NOMO-1 treated with DMSO at 0.1 percent for 48 hours (cell line): ENCODE measurements at regions not wholly inside any gene's neighbourhood (a gene's known extent, or its start where the extent isn't known, plus 50 kb on each side); places are given as distances from the start of the nearest gene placed in this dataset.
A peak's percentile ranks its signal among the peaks of the same experiment; 100 is the strongest.

Experiments used
- DNase-seq: peaks from one replicate; lab custom pipeline; 2025; ENCODE audit not compliant: unreplicated experiment; lab: John Stamatoyannopoulos, UW

GRCh38 chr11:109914809-109915653, 178.2 kb upstream of the ZC3H12C start:
- DNase-seq, result peak; percentile 26

GRCh38 chr11:109926941-109927340, 166.3 kb upstream of the ZC3H12C start:
- DNase-seq, result no peak

DNA sequence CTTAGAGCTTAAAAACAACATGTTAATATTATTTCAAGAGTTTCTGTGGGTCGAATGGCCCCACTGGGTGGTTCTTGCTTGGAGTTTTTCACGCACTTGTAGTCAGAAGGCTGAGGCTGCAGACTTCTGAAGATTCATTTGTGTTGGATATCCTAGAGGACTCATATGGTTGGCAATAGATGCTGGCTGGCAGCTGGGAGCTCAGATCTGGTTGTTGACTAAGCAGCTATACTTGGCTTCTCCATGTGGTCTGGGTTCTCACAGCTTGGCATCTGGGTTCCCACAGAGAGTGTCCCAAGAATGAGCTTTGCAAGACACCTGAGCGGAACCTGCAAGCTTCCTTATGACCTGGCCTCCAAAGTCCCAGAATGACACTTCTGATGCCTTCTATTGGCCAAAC, 163.9 kb upstream of the ZC3H12C start:
- no peak for DNase-seq

GRCh38 chr11:109933126-109933525, 160.1 kb upstream of the ZC3H12C start:
- no peak for DNase-seq

DNA sequence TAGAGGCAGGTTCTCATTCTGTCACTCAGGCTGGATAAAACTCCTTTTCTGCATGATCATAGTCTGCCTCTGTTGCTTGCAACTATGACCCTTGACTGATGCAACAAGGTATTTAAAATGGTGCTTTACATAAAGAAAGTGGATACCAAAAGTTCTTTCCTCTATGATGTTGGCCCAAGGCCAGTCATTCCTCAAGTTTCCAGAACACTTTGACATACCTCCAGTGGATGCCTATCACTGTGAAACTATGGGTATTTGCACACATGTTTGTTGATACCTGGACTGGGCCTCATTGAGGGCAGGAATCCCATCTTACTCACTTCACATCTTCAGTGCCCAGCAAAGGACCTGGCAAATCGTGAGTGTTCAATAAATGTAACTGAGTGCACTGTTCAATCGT, 159.0 kb upstream of the ZC3H12C start:
- no peak for DNase-seq

DNA sequence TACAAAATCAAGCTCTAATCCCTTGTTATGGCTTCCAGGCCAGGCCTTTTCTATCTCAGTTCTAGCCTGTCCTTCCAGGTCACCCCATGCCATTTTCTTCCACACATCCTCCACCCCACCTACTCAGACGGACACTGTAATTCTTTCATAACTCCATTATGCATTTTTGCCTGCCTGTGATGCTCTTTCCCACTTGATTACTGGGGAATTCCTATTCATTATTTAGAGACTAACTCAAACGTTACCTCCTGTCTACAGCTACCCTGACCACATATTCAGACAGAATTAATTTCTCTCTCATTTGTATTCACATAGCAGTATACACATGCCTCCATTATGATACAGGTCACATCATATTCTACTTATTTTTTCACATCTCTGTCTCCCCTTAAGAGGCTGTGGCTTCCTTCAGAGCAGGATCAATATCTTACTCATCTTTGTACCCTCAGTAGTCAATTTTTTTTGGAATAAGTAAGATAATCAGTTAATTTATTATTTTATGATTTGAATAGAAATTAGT, 156.5 kb upstream of the ZC3H12C start:
- no peak for DNase-seq

DNA sequence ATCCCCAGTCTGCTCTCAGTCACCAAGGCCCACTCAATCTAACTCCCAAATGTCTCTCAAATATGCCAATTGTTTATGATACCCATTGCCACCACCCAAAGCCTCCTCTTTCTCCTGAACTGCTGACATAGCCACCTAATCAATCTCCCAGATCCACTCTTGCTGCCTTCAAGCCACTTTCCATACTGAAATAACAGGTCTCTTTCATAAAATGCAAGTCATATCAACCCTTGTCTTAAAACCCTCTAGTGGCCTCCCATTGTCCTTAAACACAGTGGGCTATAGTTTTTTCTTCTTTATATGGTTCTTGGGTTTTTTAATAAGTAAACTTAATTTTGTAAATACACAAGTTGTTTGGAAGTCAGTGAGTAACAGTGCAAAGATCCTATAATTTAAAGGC, 155.2 kb upstream of the ZC3H12C start:
- DNase-seq, result no peak

DNA sequence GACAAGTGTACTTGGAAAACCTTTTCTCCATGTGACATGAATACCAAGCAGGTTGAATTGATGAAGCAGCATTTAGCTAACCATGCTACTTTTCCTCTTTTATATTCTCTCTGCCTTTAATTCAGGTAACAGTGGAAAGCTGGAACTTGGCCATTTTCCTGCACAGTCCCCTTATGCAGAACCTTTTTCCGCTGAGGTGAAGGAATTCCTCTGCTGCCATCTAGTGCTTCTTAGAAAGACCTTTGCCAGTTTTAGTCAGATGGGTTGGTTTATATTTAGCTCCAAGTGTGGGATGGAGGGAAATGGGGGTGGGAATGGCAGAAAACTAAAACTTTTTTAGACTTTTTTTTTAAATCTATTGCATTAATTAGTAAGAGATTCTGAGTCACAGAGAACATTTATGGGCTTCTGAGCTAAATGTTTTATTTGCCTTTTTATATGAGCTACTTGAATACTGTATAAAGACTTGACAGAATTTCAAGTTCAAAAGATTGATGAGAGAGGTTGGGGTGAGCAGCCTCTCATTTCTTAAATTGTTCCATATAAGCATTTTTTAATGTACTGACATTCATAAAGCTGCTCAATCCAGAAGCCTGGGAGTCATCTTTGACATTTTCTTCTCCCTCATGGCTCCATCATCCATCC, 153.9 kb upstream of the ZC3H12C start:
- DNase-seq, result peak; percentile 50

- peak; percentile 12 for DNase-seq
Observed at GRCh38 chr11:109940816-109941215, 152.4 kb upstream of the ZC3H12C start.

DNA sequence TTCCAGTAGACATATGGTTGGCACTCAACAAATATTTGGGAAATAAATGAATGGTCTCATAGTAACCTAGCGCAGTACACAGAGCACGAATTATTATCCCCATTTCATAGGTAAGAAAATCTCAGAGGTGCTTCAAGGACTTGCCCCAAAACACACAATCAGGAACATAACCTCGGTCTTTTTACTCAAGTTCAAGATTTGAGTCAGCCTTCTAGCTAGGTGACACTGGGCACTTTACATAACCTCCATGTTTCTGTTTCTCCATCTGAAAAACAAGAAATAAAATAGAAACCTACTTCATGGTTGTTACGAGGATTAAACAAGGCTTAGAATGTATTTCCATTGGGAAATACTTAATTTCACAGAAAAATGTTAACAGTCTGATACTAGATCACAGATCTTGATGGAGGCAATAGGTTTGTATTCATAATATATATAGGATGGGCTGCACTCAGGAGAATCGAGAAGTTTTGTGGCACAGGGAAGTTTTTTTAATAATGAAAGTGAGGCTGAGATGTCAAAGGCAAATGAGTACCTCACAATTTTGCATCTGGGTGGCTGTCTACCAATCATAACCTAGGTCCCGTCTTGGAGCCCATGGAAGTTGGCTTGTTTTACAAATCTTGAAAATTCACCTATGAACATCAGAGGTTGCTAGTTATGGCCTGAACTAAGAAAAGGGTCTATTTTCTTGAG, 147.4 kb upstream of the ZC3H12C start:
- no peak for DNase-seq

DNA sequence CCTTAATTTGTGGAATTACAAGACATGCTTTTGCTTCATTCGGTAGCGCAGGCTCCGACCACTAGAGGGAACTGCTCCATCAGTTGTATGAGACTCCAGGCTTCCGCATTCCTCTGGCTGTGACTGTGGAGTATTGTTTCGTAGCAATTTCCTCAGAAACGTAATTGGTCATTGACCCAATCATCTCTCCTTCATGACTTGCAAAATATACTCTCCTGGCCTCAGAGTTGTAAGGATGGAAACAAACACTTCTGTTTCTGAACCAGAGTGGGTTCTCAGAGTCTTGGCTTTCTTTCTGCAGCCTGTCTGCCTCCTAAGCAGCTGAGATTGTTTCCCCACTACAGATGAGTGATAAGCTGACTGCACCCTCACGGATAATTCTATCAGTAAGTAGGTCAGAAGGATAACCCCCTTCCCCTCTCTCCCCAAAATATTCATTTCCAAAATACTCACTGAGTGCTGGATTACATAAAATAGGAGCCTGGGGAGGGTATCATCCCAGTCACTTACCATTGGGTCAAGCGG, 146.8 kb upstream of the ZC3H12C start:
- DNase-seq, result peak; percentile 97

GRCh38 chr11:109954534-109954933, 138.7 kb upstream of the ZC3H12C start:
- no peak for DNase-seq

- DNase-seq, result no peak
Observed at GRCh38 chr11:109956124-109956793, 136.9 kb upstream of the ZC3H12C start.

- DNase-seq, result no peak
Observed at GRCh38 chr11:109957000-109957399, 136.2 kb upstream of the ZC3H12C start.

- no peak for DNase-seq
Observed at GRCh38 chr11:109957601-109958000, 135.6 kb upstream of the ZC3H12C start.

DNA sequence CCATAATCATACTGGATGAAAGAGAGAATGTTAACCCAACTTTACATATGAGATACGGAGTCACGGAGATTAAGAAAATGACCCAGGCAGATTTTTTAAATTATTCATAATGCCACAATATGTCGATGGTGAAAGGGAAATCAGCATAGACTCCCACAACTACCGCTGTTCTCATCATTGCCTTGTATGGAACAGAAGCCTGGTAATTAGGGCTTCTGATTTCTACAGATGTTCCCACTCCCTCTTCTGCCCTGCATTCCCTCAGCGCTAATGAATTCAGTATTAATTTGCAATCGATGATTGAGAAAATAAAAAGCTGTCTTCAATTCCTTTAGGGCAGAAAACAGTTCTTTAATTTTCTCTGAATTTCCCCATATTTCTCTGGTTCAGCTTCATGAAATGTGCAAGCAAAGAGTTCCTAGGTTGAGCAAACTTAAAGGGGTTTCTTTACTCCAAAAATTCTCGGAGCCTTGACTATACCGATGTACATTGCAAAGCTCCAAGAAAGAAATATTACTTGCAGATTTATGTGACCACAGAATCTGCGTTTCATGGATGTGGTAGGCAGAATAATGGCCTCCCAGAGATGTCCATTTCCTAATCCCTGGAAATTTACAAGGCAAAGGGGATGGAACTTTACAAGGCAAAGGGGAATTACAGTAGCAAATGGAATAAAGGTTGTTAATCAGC, 134.9 kb upstream of the ZC3H12C start:
- no peak for DNase-seq

- no peak for DNase-seq
Observed at GRCh38 chr11:109958821-109959166, 134.4 kb upstream of the ZC3H12C start.

DNA sequence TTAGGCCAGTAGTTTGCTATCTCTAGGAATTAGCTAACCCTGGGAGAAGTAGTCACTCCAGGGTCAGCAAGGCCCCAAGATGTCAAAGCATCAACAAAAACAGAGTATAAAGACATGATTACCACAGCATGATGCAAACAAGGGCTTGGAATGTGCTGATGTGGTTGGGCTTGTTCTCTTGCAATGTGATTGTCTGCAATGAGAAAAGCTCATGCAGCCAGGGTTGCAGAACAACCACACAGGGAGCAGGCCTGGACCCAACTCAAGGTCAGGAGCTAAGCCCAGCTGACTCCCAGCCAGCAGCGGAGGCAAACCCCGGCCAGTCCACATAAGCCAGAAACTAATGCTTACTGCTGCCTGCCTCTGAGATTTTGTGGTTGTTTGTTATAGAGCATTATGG, 132.4 kb upstream of the ZC3H12C start:
- no peak for DNase-seq

DNA sequence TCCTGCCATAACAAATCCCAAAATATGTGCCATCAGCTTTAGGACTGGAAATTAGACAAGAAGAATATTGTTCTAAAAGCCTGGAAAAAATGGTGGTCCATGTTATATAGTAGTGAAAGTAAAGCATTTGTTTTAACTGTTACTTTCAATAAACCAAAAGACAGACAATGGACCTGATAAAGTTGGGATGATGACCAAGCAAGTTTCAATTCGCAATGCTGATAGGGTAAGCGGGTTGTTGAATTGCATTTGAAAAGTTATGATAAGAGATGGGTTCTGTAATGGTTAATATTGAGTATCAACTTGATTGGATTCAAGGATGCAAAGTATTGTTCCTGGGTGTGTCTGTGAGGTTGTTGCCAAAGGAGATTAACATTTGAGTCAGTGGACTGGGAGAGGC, 131.9 kb upstream of the ZC3H12C start:
- no peak for DNase-seq

GRCh38 chr11:109963101-109963500, 130.1 kb upstream of the ZC3H12C start:
- DNase-seq, result no peak
